GM19025 (cell line): ENCODE measurements at regions not wholly inside any gene's neighbourhood (a gene's known extent, or its start where the extent isn't known, plus 50 kb on each side); places are given as distances from the start of the nearest gene placed in this dataset.

Experiments used
- ATAC-seq: cut with Tn5 transposase; IDR thresholded peaks from one replicate; pipeline ENCODE4 v1.9.1; 2021; ENCODE audit warnings: mild to moderate bottlenecking, low read depth, moderate library complexity; ENCODE audit not compliant: unreplicated experiment

GRCh38 chr21:24840287-24840686, 767.0 kb downstream of the MRPL39 start:
- no peak for ATAC-seq

GRCh38 chr21:24832961-24833360, 774.3 kb downstream of the MRPL39 start:
- ATAC-seq: no peak

DNA sequence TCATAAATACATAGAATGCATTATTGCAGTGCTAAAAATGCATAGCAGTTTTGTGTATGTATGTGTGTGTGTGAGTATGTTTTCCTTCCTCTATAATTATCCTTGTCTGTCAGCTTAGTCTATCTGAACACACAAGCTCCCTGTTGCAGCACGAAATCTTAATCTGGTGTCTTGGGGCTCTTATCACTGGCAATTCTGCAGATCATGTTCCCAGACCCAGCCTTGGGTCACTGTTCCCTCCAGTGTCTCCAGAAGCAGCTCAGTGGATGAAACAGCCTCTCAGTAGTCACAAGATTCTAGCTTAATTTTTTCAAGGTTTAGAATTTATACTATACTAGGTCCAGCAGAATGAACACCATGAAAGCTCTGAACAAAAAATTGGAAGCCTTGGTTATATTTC, 777.9 kb downstream of the MRPL39 start:
- no peak for ATAC-seq

DNA sequence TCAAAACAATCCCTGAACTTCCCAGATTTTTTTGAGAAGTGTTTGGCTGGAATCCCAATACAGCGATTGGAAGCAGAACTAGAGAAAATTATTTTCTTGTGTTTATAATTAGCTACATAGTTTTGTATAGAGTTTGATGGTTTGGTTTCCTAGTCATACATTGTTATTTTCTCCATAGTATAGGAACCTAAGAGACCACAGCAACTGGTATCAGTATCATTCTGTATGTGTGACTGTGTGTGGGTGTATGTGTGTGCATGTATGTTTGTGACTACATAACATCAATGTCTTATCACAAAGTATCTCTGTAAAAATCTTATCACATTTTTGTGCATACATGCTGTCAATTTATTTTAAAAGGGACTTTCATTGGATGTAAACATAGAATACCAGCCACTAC, 780.5 kb downstream of the MRPL39 start:
- no peak for ATAC-seq

- no peak for ATAC-seq
Measured at GRCh38 chr21:24825348-24825747, 781.9 kb downstream of the MRPL39 start.

- no peak for ATAC-seq
Measured at GRCh38 chr21:24824209-24824608, 783.1 kb downstream of the MRPL39 start.

- ATAC-seq: no peak
Measured at GRCh38 chr21:24823247-24823646, 784.0 kb downstream of the MRPL39 start.

DNA sequence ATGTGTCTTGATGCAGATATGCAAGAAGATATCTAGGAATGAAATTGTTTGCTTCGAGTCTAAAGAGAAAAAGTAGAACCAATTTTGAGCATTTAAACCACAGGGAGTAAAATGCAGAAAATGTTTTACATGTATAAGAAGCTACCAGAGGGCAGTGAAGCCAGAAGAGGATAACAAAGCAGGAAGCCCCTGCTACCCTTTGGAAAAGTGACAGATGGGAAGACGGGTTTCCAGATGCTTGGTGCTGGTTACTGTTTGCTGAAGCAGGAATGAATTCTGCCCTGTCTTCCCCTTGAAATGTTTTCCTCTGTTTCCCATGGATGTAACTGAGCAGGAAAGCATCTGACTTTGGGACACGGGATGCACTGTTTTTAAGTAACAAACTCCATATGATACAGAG, 822.2 kb downstream of the MRPL39 start:
- ATAC-seq: no peak

DNA sequence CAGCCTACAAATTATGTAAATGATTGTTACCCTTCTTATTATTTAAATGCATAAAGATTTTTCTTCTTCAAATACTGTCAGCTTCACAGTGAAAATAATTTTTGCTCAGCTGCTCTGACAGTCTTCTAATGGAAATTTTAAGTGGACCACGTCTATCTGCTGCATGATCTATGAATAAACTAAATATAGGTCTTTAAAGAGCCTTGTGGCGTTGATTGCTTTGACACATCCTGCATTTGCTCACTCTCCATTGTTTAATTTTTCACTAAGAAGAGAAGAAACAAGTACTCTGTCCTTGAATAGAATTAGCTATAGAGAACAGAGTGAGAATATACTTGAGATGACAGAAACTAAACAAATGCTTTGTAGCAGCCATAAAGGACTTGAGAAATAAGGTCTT, 826.1 kb downstream of the MRPL39 start:
- no peak for ATAC-seq

- no peak for ATAC-seq
Measured at GRCh38 chr21:24759348-24760075, 847.8 kb downstream of the MRPL39 start.

DNA sequence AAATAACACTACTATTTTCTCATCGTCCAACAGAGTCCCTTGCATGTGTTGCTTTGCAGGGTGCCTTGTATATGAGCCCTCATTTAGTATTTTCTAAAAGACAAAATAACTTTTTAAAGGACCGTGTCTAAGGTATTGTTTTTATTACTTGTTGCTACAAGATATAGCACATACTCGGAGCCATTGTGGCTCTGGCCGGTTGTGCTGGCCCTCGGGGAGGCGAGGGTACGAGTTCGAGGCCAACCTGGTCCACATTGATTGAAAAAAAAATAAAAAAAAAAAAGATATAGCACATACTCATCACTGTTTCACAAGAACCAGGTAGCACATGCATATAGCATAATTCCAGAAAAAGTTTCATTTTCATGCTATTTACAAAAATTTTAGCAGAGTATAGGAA, 869.2 kb downstream of the MRPL39 start:
- no peak for ATAC-seq

DNA sequence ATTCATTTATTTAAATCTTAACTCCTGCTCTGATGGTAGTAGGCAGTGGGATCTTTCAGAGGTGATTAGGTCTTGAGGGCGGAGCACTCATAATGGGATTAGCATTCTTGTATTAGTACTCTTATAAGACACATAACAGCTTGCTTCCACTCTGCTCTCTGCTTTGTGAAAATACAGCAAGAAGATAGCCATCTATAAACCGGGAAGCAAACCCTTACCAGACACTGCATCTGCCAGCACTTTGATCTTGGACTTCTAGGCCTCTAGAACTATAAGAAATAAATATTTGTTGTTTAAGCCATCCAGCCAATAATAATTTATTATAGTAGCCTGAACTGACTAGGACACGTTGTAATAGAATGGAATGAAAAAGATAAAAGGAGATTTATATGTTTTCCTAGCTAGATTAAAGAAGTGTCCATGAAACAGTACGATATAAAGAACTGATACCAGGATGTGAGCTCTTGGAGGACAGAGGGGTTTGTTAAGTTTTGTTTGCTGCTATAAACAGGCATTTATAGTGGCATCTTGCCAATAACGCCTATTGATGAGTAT, 869.9 kb downstream of the MRPL39 start:
- ATAC-seq: no peak

DNA sequence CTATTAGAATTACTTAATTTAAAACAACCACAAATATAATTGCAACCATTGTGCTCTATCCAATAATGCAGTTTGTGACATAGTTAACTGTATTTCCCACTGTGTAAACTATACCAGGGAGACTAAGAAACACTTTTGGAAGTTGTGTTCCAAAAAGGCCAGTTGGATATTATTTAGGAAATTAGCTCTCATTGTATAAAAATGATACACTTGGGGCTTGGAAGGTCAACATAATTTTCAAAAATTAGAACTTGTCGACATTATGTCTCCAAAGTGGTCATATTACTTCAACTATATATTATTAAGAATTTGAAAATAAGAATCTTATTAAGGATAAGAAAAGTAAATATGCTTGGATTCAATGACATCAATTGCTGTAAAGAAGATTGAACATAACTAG, 876.6 kb downstream of the MRPL39 start:
- ATAC-seq: no peak

- no peak for ATAC-seq
Measured at GRCh38 chr21:24729568-24729967, 877.7 kb downstream of the MRPL39 start.

GRCh38 chr21:24727803-24728440, 879.4 kb downstream of the MRPL39 start:
- ATAC-seq: no peak

DNA sequence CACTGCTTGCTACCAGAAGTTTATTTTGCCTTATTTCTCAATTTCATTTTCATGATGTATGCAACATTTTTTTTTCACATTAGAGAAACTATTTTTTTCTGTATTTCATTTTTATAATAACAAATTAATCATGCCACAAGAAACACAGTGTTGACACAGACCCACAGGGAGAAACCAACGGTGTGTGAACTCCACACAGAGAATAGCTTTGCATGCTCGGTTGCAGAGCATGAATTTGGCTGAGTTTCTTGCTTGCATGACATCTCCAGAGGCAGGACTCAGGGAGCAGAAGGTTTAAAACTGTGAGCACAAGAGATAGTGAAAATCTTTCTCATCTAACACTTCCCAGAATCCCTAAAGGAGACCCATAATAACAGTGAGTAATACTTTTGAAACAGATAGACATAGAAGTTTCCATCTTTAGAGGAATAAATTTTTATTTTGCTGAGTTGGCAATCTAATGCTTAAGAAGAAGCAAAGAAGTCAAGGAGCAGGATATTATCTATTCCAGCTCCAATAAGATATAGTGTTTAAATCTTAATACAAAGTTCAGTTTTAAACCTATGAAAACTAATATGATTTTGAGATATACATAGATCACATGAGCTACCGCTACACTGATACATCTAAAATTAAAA, 890.9 kb downstream of the MRPL39 start:
- no peak for ATAC-seq

GRCh38 chr21:24714646-24715200, 892.6 kb downstream of the MRPL39 start:
- no peak for ATAC-seq

DNA sequence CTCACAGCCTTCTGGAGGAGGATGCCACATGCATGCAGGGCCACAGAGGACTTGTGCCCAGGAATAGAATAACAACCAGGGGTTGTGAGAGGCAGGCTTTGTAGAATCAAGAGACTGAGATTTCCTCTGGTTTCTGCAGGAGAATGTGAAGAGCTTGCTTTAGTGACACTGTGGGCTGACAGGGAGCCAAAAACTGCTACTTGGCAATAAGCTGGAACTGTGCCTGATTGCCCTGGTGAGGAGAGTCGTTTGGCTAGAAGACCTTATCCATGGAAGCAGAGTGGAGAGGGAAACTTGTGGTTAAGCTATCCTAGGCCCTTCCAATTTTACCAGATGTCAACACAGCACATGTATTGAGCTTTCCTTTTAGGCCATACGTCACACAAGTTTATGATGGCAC, 902.1 kb downstream of the MRPL39 start:
- no peak for ATAC-seq

GRCh38 chr21:24693779-24694178, 913.5 kb downstream of the MRPL39 start:
- ATAC-seq: no peak

DNA sequence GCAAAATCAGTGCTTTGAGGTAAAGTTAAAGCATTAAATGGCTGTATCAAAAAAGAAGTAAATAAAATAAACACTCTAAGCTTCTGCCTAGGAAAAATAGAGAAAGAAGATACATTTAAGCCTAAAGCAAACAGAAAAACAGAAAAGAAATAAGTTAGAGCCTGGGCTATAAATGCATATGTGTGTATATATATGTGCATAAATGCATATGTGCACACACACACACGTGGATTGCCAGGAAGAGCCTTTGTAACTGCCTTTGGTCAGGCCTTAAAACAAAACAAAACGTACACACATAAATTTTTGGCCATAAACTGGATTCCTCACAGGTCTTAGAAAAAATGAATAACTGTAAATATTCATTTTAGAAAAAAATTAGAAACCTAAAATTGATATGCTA, 925.8 kb downstream of the MRPL39 start:
- ATAC-seq: no peak

GRCh38 chr21:24671901-24672300, 935.4 kb downstream of the MRPL39 start:
- no peak for ATAC-seq
